Esophagus muscularis mucosa (tissue), 4 donors: ENCODE measurements at regions not wholly inside any gene's neighbourhood (a gene's known extent, or its start where the extent isn't known, plus 50 kb on each side); places are given as distances from the start of the nearest gene placed in this dataset.

ENCODE experiments used
- CTCF ChIP-seq, 3 experiments: fragments of 200-600 bp in 2 of 3; fragments of 450-650 bp in 1 of 3; sonication (generic) in 2 of 3; IDR thresholded peaks; one replicate each; pipeline ENCODE4 v1.5.1; 2017 to 2019; ENCODE audit warnings: antibody characterized with exemption in 3 of 3, mild to moderate bottlenecking in 2 of 3, moderate library complexity in 1 of 3
- EP300 ChIP-seq: sonication (generic); formaldehyde crosslinking; IDR thresholded peaks from one replicate; pipeline ENCODE4 v1.6.1; 2017; ENCODE audit warnings: antibody characterized with exemption
- POLR2A ChIP-seq: fragments of 450-650 bp; IDR thresholded peaks from one replicate; pipeline ENCODE4 v1.6.1; 2017; ENCODE audit warnings: antibody characterized with exemption, moderate library complexity, mild to moderate bottlenecking, low read depth

- TF ChIP-seq CTCF (IDR thresholded peaks at IDR 0.05) (no peak), POLR2A (no peak), EP300 (no peak)
Observed at GRCh38 chr6:1096967-1097765, 214.7 kb upstream of the FOXQ1 start.
